Hematopoietic multipotent progenitor cell treated with erythropoietin and hydrocortisone succinate and interleukin-3 and kit ligand, for 17 days (in vitro differentiated cells): ENCODE measurements at regions not wholly inside any gene's neighbourhood (a gene's known extent, or its start where the extent isn't known, plus 50 kb on each side); places are given as distances from the start of the nearest gene placed in this dataset.

Source experiments
- DNase-seq: peaks from one replicate; pipeline ENCODE4 v3.0.0-alpha.2; 2015; ENCODE audit warnings: low spot score

DNA sequence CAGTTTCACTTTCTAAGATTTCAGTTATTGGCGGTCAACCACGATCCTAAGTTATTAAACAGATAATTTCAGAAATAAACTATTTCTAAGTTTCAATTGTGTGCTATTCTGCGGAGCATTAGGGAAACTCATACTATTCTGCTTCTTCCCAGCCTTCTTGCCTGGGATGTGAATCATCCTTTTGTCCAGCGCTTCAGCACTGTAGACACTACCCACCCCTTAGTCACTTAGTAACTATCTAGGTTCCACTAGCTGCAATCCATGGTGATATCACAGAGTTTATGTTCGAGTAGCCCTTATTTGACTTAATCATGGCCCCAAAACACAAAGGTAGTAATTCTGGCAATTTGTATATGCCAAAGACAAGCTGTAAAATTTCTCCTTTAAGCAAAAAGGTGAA, 279.9 kb upstream of the ADAMTS5 start:
- no peak for DNase-seq

DNA sequence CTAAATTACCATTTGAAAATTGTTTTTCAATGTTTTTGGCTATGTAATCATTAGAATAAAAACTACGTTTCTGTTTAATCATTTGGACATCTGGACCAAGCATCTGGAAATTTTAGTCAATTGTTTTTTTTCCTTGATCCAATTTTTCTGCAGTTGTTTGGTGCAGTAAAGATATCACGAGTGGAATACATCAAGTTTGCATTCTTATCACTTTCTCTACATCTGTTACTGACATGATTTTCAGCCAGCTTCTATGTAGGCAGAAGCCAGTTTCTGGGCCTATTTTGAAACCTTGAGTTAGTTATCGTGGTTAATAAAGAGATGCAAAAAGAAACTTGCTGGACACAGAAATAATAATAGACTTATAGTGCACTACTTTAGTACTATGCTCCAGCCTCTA, 277.9 kb upstream of the ADAMTS5 start:
- DNase-seq = no peak

DNA sequence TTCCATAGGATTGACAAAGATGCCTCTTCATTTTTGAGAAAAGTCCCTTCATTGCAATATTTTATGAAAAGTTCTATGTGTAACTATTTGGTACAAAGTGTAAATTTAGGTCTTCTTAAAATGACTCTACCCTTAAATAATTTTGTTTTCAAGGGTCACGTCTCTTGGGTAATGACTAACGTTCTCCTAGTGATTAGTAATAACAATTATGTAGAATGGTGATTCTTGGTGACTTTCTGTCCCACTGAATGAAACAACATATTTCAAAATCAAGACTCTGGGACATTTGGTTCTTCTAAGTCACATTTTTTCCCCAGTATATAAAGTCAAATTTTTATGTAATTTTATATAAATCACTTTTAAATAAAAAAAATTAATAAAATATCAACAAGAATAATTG, 277.5 kb upstream of the ADAMTS5 start:
- no peak for DNase-seq

DNA sequence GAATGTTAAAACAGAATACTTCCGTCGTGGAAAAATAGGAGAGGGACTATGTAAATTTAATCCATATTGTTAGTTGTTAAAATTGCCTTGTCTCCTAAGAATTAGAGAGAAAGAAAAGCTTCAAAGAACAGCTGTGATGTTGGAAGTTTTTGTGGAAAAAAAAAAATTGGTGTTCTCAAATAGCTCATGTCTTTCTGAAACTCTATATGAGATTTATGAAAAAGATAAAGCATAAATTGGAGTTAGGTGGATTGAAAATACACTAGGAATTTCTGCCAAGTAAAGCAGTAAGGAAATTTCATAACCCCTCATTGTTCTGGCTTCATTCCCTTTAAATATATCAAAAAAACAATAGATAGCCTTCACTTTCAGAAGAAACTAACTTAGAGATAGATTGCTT, 274.0 kb upstream of the ADAMTS5 start:
- DNase-seq = no peak

DNA sequence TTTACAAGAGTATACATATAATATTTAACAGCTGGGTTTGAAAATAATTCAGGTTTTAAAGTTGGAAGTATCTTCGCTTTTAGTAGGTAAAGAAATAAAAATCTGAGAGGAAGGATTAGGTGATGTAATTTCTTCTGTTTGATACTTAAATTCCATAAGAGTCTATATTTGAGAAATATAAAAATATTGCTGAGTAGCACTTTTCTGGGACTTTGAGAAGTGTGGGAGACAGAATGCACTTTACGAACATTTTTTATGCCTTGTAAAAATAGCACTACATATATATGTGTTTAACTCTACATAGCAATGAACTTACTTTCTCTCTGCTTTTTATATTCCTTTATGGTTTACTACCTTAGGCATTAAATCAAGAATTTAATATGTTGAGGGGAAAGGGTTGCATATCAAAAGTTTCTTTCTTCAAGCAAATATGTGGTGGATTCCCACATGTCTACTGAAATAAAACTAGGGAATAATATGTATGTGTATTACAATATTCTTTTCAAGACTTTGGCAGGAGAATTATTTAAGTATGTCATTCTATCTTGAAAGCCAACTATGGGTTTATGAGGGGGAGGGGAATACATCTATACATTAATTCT, 266.7 kb upstream of the ADAMTS5 start:
- DNase-seq = no peak

DNA sequence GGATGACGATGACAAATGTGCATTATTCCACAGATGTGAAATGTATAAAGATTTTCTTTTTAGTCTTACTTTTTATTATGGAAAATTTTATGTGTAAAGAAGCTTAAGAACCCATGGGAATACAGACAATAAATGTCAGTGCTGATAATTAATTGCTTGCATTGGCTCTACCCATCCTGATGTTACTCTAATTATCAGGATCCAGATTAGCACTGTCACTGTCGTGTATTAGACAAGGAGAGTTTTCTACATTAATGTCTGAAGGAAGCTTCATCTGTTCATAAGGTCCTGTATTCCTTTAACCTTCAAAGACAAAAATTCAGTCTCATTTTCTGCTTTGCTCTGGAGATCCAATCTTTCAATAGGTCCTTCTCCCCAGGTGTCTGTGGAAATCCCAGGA, 259.1 kb upstream of the ADAMTS5 start:
- no peak for DNase-seq

DNA sequence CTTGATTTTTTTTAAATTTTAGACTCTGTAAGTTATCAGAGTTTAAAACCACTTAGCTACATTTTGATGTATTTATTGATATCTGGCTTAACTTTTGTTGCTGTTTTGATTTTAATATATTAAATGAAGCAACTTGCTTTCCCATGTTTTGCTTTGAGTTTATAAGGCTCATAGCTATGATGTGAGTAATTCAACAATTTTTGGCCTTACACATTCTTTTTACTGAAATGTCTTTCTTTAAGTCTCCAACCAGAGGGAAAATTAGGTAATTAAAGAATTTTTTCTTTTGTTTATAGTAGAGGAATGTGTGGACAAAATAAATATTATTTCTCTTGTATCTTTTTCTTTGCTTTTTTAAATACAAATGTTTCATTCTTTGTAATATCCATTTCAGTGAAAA, 258.3 kb upstream of the ADAMTS5 start:
- DNase-seq = no peak

DNA sequence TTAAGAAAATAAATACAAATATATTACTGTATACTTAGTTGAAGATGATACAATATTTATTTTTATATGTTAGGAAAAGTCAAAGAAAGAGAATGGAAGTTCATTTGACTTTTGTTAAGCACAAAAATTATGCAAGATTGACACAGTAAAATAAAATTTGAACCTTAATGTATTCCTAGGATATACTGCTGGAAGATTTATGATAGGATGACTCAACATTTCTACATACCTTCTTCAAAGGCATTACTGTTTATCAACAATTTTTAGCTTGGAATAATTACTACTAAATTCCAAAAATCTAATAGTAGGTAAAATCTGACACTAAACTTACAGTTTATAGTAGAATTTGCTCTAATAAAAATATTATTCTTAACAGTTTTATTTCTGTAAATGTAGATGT, 257.3 kb upstream of the ADAMTS5 start:
- DNase-seq = no peak

DNA sequence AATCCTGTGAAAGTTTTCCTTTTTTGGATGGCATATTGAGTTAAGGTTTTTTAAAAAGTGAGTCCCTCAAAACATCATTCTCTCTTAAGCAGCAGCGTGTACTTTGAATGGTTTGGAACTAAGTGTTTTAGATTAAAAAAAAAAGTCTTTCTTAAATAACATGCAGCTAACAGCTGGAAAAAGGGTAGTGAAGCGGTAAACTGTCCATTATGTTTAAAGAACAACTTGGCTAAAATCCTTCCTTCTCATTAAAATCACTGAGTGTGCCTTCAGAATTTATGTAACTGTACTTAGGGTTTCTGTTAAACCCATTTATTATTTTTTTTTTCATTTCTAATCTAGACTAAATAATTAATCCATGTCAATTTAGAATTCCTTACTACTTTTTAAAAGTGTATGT, 254.2 kb upstream of the ADAMTS5 start:
- no peak for DNase-seq

DNA sequence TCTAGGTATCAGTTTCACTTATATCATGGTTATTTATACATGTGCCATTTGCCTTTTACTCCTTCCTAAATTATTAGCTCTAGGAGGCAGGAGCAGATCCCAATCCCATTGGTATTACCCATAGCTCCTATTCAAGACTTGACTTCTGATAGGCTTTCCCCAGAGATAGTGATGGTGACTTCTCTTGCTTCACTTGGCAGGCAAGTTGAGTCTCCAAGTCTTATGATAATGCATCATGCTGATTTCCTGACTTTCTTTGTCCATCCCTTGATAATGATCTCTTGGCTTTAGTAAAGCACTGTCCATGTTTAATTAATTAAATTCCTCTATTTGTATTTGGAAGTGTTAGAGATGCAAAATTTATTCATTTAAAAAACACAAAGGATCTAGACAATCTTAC, 253.5 kb upstream of the ADAMTS5 start:
- DNase-seq = no peak

DNA sequence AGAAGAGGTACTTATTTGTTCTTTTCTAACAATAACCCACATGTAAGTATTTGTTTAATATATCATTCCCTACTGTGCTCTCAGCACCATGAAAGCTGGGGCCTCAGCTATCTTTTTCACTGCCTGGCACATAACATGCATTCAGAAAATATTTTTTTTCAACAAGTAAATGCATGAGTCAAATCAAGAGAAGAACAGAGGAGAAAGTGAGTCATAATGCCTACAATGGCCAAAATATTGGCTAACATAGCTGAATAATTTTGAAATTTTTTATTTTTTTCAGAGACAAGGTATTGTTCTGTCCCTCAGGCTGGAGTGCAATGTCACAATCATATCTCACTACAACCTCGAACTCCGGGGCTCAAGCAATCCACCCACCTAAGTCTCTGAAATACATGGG, 252.2 kb upstream of the ADAMTS5 start:
- no peak for DNase-seq

DNA sequence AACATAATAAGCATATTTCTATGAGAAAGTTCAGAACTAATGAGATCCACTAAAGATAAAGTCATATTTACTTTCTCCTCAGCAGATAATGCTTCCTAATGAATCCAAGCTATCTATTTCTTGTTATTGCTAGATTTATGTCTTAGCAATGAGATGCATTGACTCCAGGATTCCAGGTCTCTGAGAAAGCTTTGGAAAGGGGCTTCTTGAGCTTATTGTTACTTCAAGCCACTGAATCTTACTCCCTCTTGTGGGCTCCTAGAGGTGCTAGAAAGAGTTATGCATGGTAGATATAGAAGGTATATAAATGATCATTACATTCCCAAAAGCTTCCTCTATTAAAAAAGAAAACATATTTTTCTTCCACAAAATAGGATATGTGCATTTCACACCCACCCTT, 246.4 kb upstream of the ADAMTS5 start:
- no peak for DNase-seq

DNA sequence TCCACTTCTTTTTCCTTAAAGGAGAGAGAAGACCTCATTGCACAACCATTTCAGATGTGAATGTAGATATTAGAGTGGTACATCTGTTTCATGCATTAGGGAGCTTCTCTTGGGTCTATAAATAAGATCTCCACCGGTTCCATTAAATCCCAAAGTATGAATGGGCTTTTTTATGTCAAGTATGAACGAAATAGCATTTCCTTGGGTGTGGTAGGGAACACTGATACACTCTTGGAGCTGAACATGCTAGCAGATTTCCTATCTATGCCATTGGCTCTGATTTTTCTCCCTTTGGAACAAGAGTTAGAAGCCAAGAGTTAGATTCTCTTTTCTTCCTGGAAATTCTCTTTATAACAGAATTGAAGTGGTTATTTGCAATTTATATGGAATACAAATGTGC, 245.6 kb upstream of the ADAMTS5 start:
- no peak for DNase-seq

DNA sequence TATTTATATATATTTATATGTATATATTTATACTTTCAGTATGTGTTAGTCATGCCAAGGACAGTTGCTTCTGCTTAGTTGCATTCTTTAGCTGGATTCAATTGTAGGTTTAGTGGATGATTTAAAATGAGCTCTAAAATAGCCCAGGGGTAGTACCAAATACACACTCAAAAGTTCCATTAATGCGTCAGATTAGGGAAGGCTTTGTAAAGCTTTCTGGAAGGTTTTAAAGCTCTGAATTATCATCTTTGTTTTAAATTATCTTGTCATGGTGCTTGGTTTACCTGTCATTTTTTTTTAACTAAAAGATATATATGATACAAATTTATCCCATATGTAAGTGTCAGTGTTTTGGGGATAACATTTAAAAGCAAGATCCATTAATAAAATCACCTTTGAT, 242.7 kb upstream of the ADAMTS5 start:
- no peak for DNase-seq

DNA sequence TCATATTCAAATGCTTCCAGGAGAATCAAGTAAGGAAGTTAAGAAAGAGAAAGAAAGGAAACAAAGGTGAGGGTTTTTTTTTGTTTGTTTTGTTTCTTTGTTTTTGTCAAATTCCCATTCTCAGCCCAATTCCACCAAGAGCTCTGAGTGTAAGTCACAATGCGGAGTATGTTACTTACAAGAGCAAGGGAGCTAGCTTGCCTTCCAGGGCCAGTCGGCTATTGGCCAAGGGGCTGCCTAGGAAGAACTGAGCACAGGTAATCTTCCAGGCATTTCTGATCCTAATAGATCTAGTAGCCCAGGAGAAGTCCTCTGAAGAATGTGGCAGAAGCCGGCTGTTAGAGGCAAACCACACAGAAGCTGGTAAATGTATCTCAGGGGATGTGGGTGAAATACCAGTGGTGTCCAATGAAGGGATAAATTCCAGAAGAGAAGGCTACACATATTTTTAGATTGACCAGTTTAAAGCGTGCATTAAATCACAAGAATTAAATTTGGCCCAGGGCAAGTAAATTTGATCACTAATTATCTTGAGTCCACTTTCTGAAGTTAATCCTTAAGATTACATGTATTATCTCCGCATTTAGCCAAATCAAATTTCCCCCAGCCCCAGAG, 239.6 kb upstream of the ADAMTS5 start:
- no peak for DNase-seq

DNA sequence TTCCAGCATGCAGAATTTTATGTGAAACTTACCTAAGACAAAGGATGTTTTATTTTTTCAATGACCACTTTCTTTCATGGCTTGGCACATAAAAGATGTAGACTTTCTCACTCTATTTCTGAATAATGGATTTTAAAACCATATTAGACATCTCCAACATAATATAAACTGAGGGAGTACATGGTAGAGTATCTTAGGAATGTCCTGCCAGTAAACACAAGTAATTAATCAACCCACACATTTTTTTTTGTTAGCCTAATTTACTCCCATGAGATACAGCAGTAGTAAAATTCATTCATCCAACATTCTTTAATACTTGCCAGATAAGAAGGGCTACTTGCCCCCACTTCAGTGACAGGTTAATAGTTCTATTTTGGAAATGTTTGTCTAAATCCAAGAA, 235.4 kb upstream of the ADAMTS5 start:
- no peak for DNase-seq

DNA sequence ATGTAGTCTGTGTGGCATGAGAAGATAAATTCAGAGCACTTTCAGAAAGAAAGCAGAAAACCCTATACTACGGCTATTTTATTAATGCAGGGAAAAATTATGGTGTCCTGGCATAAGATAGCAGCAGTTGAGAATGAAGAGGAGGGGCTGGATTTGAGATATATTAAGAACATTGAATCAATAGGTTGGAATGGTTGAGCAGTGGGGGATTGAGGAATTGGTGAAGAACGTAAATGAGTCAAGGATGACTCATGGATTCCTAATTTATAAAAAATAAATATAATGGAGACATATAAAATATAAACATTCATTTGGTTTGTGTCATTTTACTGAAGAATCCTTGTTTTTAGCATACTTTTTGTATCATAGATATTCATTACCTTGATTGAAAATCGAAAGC, 234.3 kb upstream of the ADAMTS5 start:
- no peak for DNase-seq

DNA sequence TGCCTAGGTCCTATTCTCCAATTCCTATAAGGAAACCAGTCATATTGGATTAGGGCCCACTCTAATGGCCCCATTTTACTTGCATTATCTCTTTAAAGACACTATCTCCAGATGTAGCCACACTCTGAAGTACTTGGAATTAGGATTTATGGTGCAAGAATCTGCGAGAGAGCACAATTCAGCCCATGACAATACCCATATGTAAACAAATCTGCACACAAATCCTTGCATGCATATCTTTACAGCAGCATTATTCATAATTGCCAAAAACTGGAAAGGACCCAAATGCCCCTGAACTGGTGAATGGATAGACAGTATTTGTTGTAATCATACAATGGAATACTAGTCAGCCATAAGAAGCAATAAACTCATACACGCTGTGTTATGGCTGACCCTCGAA, 229.8 kb upstream of the ADAMTS5 start:
- no peak for DNase-seq

DNA sequence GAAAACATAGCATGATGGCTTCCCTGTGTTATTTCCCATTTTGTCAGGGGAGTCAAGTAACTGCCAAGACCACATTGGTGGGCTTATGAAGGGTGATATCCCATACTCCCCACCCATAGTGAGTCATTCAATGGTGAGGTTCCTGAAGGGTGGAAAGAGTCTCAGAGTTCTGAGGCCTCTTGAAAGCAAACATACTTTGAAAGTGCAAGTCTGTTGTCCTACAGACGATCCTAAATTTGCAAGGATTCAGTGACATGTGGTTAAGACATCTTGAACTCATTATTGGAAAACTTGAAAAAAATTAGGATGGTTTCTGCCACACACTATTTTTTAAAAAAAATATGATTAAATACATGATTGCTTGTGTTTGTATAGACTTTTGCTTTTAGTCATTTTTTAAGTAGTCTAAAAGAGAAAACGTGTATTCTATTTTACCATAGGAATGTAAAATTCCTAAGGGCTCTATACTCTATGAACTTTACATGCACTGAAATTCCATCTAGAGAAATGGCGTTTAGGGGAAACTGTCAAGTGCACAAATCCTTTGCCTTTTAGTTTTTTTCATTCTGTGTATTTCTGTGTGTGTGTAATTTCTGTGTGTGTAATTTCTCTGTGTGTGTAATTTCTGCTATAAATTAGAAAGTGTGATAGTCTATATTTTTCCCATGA, 225.5 kb upstream of the ADAMTS5 start:
- no peak for DNase-seq

DNA sequence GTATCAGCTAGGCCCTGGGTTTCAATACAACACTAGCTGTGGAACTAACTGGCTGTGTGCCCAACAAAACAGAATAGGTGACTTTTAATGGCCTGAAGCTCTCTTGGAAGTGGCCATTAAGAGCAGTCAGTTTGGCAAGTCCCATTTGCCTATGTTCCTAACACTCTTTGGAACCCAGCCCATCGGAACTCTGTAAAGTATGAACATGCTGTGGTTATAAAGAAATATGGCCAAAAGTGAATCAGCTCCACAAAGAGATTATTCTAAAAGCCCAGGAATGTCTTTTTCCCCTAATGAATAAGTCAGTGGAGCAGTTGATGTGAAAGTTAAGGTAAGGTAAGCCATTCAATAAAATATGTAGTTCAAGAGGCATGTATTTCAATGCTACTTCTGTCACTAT, 223.7 kb upstream of the ADAMTS5 start:
- no peak for DNase-seq

DNA sequence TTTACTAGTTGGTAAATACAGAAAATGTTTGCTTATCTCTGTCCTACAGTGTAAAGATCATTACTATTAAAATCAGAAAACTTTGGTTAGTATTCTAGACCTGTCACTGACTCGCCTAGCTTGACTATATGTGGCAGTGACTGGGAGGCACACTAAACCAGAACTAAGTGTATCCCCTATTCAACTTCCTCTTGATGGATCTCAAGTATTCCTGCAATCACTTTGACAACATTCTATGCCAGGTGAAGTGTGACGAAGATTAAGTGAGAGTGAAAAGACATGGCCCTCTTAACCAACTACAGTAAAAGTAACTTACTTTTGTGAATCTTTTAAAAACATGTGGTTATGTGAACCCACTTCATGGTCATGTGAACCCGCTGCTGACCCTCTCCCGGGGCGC, 223.0 kb upstream of the ADAMTS5 start:
- no peak for DNase-seq

DNA sequence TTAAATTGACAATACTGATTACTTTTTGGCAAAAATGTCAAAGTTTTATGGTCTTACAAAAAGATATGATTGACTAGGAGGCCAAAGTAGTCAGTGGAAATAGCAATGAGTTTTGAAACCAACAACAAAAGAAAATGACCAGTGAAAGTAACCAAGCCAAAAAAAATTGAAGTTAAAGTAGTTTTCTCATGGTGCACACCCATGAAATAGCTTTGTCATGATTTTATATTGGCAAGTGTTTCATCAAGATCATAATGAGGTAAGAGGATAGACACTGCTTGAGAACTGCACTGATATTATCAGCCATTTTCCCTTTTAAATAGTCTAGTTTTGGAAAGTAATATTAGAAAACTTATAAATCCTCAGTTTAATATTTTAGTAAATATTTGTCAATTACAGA, 206.2 kb upstream of the ADAMTS5 start:
- DNase-seq = no peak

DNA sequence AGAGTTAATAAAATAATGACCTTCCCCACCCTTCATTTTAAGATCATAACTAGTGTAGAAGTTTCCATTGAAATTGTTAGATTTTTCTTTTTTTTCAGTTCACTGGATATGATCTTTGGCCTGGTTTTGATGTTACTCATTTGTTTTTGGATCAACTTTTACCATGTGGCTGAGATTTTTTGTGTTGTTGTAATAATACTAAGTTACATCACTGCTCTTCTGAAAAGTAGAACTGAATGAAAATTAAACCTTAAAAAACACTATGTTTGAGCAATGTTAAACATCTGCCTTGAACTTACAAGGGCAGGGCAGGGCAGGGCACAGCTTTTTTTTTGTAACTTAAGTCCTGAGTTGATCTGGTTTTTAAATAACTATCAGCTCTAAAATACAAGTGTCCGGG, 204.8 kb upstream of the ADAMTS5 start:
- no peak for DNase-seq

DNA sequence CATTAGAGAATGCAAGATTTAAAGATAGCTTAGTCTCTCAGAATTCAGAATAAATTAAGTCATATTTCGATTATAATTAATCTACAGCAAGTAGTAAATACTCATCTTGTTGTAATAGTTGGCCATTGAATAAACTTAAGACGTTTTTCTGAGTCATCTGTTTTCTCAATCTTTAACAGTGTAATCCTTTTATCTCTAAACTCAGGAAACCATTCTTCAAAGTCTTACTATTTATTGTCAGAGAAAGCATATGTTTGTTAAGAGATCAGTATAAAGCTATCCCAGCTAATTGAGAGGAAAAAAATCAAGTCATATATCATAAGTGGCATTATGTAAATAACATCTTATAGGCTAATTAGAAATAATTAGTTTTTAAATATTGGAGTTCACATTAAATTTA, 201.2 kb upstream of the ADAMTS5 start:
- DNase-seq = no peak
